ENCODE measurements at regions not wholly inside any gene's neighbourhood (a gene's known extent, or its start where the extent isn't known, plus 50 kb on each side); places are given as distances from the start of the nearest gene placed in this dataset.

DNA sequence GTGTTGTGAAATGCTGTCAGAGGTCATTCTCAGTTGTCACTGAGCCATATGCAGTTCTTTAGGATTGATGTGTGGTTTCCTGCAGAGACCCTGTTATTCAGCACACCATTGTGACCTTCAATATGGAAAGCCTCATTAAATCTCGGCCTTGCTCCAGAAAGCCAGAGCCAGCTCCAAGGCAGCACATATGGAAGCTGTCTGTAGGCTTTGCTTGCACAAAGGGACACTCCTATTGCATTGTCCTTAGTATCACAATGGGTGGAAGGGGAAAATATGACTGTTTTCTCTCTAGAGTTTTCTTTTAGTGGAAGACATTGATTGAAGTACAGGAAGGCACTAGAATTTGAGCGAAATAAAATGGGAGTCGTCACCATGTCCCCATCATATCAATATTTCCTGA is 179.0 kb downstream of the CEP135 start:
- TF ChIP-seq, protein P1, sequence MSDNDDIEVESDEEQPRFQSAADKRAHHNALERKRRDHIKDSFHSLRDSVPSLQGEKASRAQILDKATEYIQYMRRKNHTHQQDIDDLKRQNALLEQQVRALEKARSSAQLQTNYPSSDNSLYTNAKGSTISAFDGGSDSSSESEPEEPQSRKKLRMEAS (IDR thresholded peaks at IDR 0.05; ENCODE audit: low read depth, low read length): no peak
- no peak for TF ChIP-seq MYC (IDR thresholded peaks at IDR 0.05; ENCODE audit: low read depth, low read length)
- TF ChIP-seq, protein P2, sequence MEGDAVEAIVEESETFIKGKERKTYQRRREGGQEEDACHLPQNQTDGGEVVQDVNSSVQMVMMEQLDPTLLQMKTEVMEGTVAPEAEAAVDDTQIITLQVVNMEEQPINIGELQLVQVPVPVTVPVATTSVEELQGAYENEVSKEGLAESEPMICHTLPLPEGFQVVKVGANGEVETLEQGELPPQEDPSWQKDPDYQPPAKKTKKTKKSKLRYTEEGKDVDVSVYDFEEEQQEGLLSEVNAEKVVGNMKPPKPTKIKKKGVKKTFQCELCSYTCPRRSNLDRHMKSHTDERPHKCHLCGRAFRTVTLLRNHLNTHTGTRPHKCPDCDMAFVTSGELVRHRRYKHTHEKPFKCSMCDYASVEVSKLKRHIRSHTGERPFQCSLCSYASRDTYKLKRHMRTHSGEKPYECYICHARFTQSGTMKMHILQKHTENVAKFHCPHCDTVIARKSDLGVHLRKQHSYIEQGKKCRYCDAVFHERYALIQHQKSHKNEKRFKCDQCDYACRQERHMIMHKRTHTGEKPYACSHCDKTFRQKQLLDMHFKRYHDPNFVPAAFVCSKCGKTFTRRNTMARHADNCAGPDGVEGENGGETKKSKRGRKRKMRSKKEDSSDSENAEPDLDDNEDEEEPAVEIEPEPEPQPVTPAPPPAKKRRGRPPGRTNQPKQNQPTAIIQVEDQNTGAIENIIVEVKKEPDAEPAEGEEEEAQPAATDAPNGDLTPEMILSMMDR (IDR thresholded peaks at IDR 0.05; ENCODE audit: low read depth, low read length): no peak
- no peak for TF ChIP-seq POLR2A (IDR thresholded peaks at IDR 0.05; ENCODE audit: extremely low read depth, insufficient read length)
- H3K4me3 ChIP-seq (ENCODE audit: low read depth, low read length): no peak overlapping the region
- DNase-seq (ENCODE audit: low read depth): no peak

DNA sequence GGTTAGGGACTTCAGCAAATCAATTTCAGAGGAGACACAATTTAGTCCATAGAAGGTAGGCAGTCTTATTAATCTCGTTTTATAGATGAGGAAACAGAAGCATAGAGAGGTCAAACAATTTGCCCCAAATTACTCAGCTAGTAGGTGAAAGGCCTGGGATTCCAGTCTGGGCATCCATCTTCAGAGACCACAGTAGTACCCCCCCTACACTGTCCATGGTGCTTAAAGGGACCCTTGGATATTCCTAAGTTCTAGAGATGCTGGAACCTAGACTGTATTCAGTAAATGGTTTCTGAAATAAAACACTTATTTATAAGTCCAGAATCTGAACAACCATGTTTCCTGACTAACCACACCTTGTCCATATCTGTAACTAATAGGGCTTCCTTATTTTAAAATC is 174.8 kb downstream of the CEP135 start:
- no peak for DNase-seq (ENCODE audit: low read depth)
- H3K4me3 ChIP-seq (ENCODE audit: low read depth, low read length): no peak overlapping the region
- TF ChIP-seq POLR2A (IDR thresholded peaks at IDR 0.05; ENCODE audit: extremely low read depth, insufficient read length) (no peak), MYC (IDR thresholded peaks at IDR 0.05; ENCODE audit: low read depth, low read length) (no peak)
- TF ChIP-seq, protein P1 (IDR thresholded peaks at IDR 0.05; ENCODE audit: low read depth, low read length): no peak
- TF ChIP-seq, protein P2 (IDR thresholded peaks at IDR 0.05; ENCODE audit: low read depth, low read length): no peak

GRCh38 chr4:56123051-56123450 is 174.3 kb downstream of the CEP135 start:
- no peak for DNase-seq (ENCODE audit: low read depth)
- TF ChIP-seq MYC (IDR thresholded peaks at IDR 0.05; ENCODE audit: low read depth, low read length) (no peak), POLR2A (IDR thresholded peaks at IDR 0.05; ENCODE audit: extremely low read depth, insufficient read length) (no peak)
- TF ChIP-seq, protein P2 (IDR thresholded peaks at IDR 0.05; ENCODE audit: low read depth, low read length): no peak
- TF ChIP-seq, protein P1 (IDR thresholded peaks at IDR 0.05; ENCODE audit: low read depth, low read length): no peak
- no peak overlapping the region for H3K4me3 ChIP-seq (ENCODE audit: low read depth, low read length)

GRCh38 chr4:56118845-56119244 is 170.1 kb downstream of the CEP135 start:
- TF ChIP-seq POLR2A (IDR thresholded peaks at IDR 0.05; ENCODE audit: extremely low read depth, insufficient read length) (no peak), MYC (IDR thresholded peaks at IDR 0.05; ENCODE audit: low read depth, low read length) (no peak)
- TF ChIP-seq, protein P1 (IDR thresholded peaks at IDR 0.05; ENCODE audit: low read depth, low read length): no peak
- TF ChIP-seq, protein P2 (IDR thresholded peaks at IDR 0.05; ENCODE audit: low read depth, low read length): no peak
- no peak overlapping the region for H3K4me3 ChIP-seq (ENCODE audit: low read depth, low read length)
- DNase-seq (ENCODE audit: low read depth): no peak

- no peak overlapping the region for H3K4me3 ChIP-seq (ENCODE audit: low read depth, low read length)
- no peak for TF ChIP-seq MYC (IDR thresholded peaks at IDR 0.05; ENCODE audit: low read depth, low read length)
- TF ChIP-seq, protein P2 (IDR thresholded peaks at IDR 0.05; ENCODE audit: low read depth, low read length): no peak
- TF ChIP-seq POLR2A (IDR thresholded peaks at IDR 0.05; ENCODE audit: extremely low read depth, insufficient read length): no peak
- TF ChIP-seq, protein P1 (IDR thresholded peaks at IDR 0.05; ENCODE audit: low read depth, low read length): no peak
- DNase-seq (ENCODE audit: low read depth): no peak
These were observed 169.3 kb downstream of the CEP135 start for GRCh38 chr4:56118055-56118454.

GRCh38 chr4:56115898-56116297 is 167.2 kb downstream of the CEP135 start:
- no peak overlapping the region for H3K4me3 ChIP-seq (ENCODE audit: low read depth, low read length)
- TF ChIP-seq MYC (IDR thresholded peaks at IDR 0.05; ENCODE audit: low read depth, low read length) (no peak), POLR2A (IDR thresholded peaks at IDR 0.05; ENCODE audit: extremely low read depth, insufficient read length) (no peak)
- TF ChIP-seq, protein P2 (IDR thresholded peaks at IDR 0.05; ENCODE audit: low read depth, low read length): no peak
- TF ChIP-seq, protein P1 (IDR thresholded peaks at IDR 0.05; ENCODE audit: low read depth, low read length): no peak
- DNase-seq (ENCODE audit: low read depth): no peak
